ENCODE measurements at regions not wholly inside any gene's neighbourhood (a gene's known extent, or its start where the extent isn't known, plus 50 kb on each side); places are given as distances from the start of the nearest gene placed in this dataset.

- TF ChIP-seq ZFX (IDR thresholded peaks at IDR 0.05; ENCODE audit: borderline replicate concordance) (no peak), CTCF (IDR thresholded peaks at IDR 0.05) (no peak)
- no peak overlapping the region for H3K27ac ChIP-seq
Observed at GRCh38 chr19:31501427-31502195, 152.4 kb upstream of the TSHZ3 start.

GRCh38 chr19:31502536-31503170, 153.4 kb upstream of the TSHZ3 start:
- no peak for TF ChIP-seq CTCF (IDR thresholded peaks at IDR 0.05)
- TF ChIP-seq ZFX (IDR thresholded peaks at IDR 0.05; ENCODE audit: borderline replicate concordance) = no peak
- no peak overlapping the region for H3K27ac ChIP-seq

- TF ChIP-seq CTCF (IDR thresholded peaks at IDR 0.05) = no peak
- no peak for TF ChIP-seq ZFX (IDR thresholded peaks at IDR 0.05; ENCODE audit: borderline replicate concordance)
- no peak overlapping the region for H3K27ac ChIP-seq
Observed at GRCh38 chr19:31503211-31503610, 154.0 kb upstream of the TSHZ3 start.

GRCh38 chr19:31504221-31504620, 155.0 kb upstream of the TSHZ3 start:
- no peak overlapping the region for H3K27ac ChIP-seq
- TF ChIP-seq CTCF (IDR thresholded peaks at IDR 0.05) (no peak), ZFX (IDR thresholded peaks at IDR 0.05; ENCODE audit: borderline replicate concordance) (no peak)

- no peak overlapping the region for H3K27ac ChIP-seq
- TF ChIP-seq ZFX (IDR thresholded peaks at IDR 0.05; ENCODE audit: borderline replicate concordance) (no peak), CTCF (IDR thresholded peaks at IDR 0.05) (no peak)
Observed at GRCh38 chr19:31505596-31505910, 156.3 kb upstream of the TSHZ3 start.

- TF ChIP-seq ZFX (IDR thresholded peaks at IDR 0.05; ENCODE audit: borderline replicate concordance) (no peak), CTCF (IDR thresholded peaks at IDR 0.05) (no peak)
- H3K27ac ChIP-seq = no peak overlapping the region
Observed at GRCh38 chr19:31506102-31506501, 156.9 kb upstream of the TSHZ3 start.

GRCh38 chr19:31510635-31511034, 161.4 kb upstream of the TSHZ3 start:
- TF ChIP-seq CTCF (IDR thresholded peaks at IDR 0.05) = no peak
- TF ChIP-seq ZFX (IDR thresholded peaks at IDR 0.05; ENCODE audit: borderline replicate concordance) = no peak
- H3K27ac ChIP-seq = no peak overlapping the region
